ENCODE measurements at regions not wholly inside any gene's neighbourhood (a gene's known extent, or its start where the extent isn't known, plus 50 kb on each side); places are given as distances from the start of the nearest gene placed in this dataset.

- no peak for TF ChIP-seq CTCF (IDR thresholded peaks at IDR 0.05)
- TF ChIP-seq POLR2AphosphoS5 (IDR thresholded peaks at IDR 0.05) = no peak
- TF ChIP-seq EP300 (IDR thresholded peaks at IDR 0.05) = no peak
Observed at GRCh38 chr12:71000748-71001147, 80.2 kb upstream of the PTPRR start.

All from suprapubic skin (tissue), 4 donors.